Ovary (tissue), 3 donors: ENCODE measurements at regions not wholly inside any gene's neighbourhood (a gene's known extent, or its start where the extent isn't known, plus 50 kb on each side); places are given as distances from the start of the nearest gene placed in this dataset.

Source experiments
- POLR2A ChIP-seq: fragments of 450-650 bp; IDR thresholded peaks from one replicate; pipeline ENCODE4 v1.6.1; 2017; ENCODE audit warnings: antibody characterized with exemption, mild to moderate bottlenecking, moderate library complexity
- TF ChIP-seq, protein P1 (sequence below), 3 donors: fragments of 450-650 bp in 2 of 3; fragments of 200-600 bp in 1 of 3; IDR thresholded peaks; one replicate each; pipeline versions ENCODE4 v1.5.1 to v1.8.0; 2016 to 2022; ENCODE audit warnings: antibody characterized with exemption in 3 of 3, mild to moderate bottlenecking in 1 of 3
- donor health status: DM: no; HTN: no; CAD: no.

- no peak for TF ChIP-seq POLR2A
- TF ChIP-seq, protein P1, sequence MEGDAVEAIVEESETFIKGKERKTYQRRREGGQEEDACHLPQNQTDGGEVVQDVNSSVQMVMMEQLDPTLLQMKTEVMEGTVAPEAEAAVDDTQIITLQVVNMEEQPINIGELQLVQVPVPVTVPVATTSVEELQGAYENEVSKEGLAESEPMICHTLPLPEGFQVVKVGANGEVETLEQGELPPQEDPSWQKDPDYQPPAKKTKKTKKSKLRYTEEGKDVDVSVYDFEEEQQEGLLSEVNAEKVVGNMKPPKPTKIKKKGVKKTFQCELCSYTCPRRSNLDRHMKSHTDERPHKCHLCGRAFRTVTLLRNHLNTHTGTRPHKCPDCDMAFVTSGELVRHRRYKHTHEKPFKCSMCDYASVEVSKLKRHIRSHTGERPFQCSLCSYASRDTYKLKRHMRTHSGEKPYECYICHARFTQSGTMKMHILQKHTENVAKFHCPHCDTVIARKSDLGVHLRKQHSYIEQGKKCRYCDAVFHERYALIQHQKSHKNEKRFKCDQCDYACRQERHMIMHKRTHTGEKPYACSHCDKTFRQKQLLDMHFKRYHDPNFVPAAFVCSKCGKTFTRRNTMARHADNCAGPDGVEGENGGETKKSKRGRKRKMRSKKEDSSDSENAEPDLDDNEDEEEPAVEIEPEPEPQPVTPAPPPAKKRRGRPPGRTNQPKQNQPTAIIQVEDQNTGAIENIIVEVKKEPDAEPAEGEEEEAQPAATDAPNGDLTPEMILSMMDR (IDR thresholded peaks at IDR 0.05), result no peak
Observed at GRCh38 chr12:19608039-19608438, 168.7 kb downstream of the AEBP2 start.
